Neural crest cell (in vitro differentiated cells): ENCODE measurements at regions not wholly inside any gene's neighbourhood (a gene's known extent, or its start where the extent isn't known, plus 50 kb on each side); places are given as distances from the start of the nearest gene placed in this dataset.

Source experiments
- DNase-seq: peaks from one replicate; pipeline ENCODE4 v3.0.0; 2021; ENCODE audit warnings: low read depth, mixed read lengths, low spot score
- H3K27ac Mint-ChIP-seq: one replicate; pipeline ENCODE4 v1.8.0; 2021; ENCODE audit warnings: mild to moderate bottlenecking, mixed read lengths; ENCODE audit not compliant: unreplicated experiment
- H3K27me3 Mint-ChIP-seq: 2 replicates; pipeline ENCODE4 v1.8.0; 2021; ENCODE audit warnings: low read depth, mild to moderate bottlenecking, mixed read lengths
- H3K36me3 Mint-ChIP-seq: 2 replicates; pipeline ENCODE4 v1.8.0; 2021; ENCODE audit warnings: low read depth, mild to moderate bottlenecking, mixed read lengths
- H3K4me1 Mint-ChIP-seq: 2 replicates; pipeline ENCODE4 v1.8.0; 2021; ENCODE audit warnings: mixed read lengths
- H3K4me3 Mint-ChIP-seq: one replicate; pipeline ENCODE4 v1.8.0; 2021; ENCODE audit warnings: mild to moderate bottlenecking, mixed read lengths
- H3K9me3 Mint-ChIP-seq: 2 replicates; pipeline ENCODE4 v1.8.0; 2021; ENCODE audit warnings: mixed read lengths
- CTCF ChIP-seq: fragments of 200-600 bp; sonication (generic); conservative IDR thresholded peaks from 2 replicates; pipeline ENCODE4 v1.5.0; 2021; ENCODE audit warnings: antibody characterized with exemption, mild to moderate bottlenecking

GRCh38 chr9:115921301-115921700 lies 232.3 kb upstream of the PAPPA start:
- Mint-ChIP-seq H3K4me3 (no peak overlapping the region), H3K9me3 (peaks cover 9% of the 10 kb centered on the region), H3K27ac (no peak overlapping the region), H3K27me3 (peaks cover 8% of the 10 kb centered on the region), H3K4me1 (no peaks in the 10 kb centered on the region), H3K36me3 (peaks cover 4% of the 10 kb centered on the region)
- DNase-seq: no peak
- TF ChIP-seq CTCF: no peak

- H3K27me3 Mint-ChIP-seq: peaks cover 8% of the 10 kb centered on the region
- H3K9me3 Mint-ChIP-seq: peaks cover 6% of the 10 kb centered on the region
- no peaks in the 10 kb centered on the region for H3K4me1 Mint-ChIP-seq
- DNase-seq: no peak
- H3K27ac Mint-ChIP-seq: no peak overlapping the region
- H3K36me3 Mint-ChIP-seq: peaks cover 4% of the 10 kb centered on the region
- TF ChIP-seq CTCF: no peak
- H3K4me3 Mint-ChIP-seq: no peak overlapping the region
Observed at GRCh38 chr9:115922444-115922843, 231.1 kb upstream of the PAPPA start.

- Mint-ChIP-seq H3K4me1 (no peaks in the 10 kb centered on the region), H3K4me3 (no peak overlapping the region)
- no peak for TF ChIP-seq CTCF
Observed at GRCh38 chr9:115923410-115923809, 230.2 kb upstream of the PAPPA start.

GRCh38 chr9:115923903-115924668 lies 229.5 kb upstream of the PAPPA start:
- TF ChIP-seq CTCF: no peak
- Mint-ChIP-seq H3K4me3 (no peak overlapping the region), H3K4me1 (no peaks in the 10 kb centered on the region), H3K9me3 (peaks cover 6% of the 10 kb centered on the region), H3K36me3 (peaks cover 4% of the 10 kb centered on the region), H3K27ac (no peak overlapping the region), H3K27me3 (peaks cover 8% of the 10 kb centered on the region)
- no peak for DNase-seq

More at GRCh38 chr9:115923410-115923809, 230.2 kb upstream of the PAPPA start:
- Mint-ChIP-seq H3K9me3 (peaks cover 6% of the 10 kb centered on the region), H3K27me3 (peaks cover 8% of the 10 kb centered on the region), H3K27ac (no peak overlapping the region), H3K36me3 (peaks cover 4% of the 10 kb centered on the region)
- no peak for DNase-seq

- Mint-ChIP-seq H3K4me3 (no peak overlapping the region), H3K27me3 (peaks cover 8% of the 10 kb centered on the region), H3K36me3 (peaks cover 4% of the 10 kb centered on the region), H3K9me3 (peaks cover 6% of the 10 kb centered on the region), H3K4me1 (no peaks in the 10 kb centered on the region), H3K27ac (no peak overlapping the region)
- TF ChIP-seq CTCF: no peak
- no peak for DNase-seq
Observed at GRCh38 chr9:115924669-115924987, 229.0 kb upstream of the PAPPA start.
